ENCODE measurements at regions not wholly inside any gene's neighbourhood (a gene's known extent, or its start where the extent isn't known, plus 50 kb on each side); places are given as distances from the start of the nearest gene placed in this dataset.
"Not testable (repeated sequence)": the region's sequence is repeated elsewhere in the genome, so short reads cannot be mapped to it uniquely, and the experiment has no call there.

DNA sequence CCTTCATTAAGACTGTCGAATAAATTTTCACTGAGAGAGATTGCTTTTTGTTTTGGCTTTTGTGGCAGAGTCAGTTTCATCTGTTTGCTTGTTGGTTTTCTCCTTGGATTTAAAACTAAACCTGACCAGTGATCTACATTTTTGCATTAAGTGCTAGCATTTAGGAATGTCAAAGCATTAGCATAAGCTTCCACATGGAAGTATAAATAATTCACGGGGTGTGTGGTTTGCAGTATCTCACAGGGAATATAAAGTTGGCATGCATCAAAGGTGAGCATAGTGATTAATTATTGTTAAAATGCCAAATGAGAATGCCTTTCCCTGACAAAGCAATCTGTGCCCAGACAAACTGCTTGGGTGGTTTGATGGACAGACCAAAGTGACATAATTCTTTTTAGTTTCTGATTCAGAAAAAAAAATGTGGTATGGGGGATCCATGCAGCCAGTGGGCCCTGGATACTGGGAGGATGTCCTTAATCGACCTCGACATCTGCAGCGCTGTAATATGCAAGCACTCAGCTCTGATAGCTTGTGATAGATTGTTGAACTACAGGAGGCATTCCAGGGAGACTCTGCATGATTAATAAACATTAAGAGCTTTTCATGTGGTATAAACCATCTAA, 339.3 kb upstream of the POM121L12 start:
- FAIRE-seq, result no peak

DNA sequence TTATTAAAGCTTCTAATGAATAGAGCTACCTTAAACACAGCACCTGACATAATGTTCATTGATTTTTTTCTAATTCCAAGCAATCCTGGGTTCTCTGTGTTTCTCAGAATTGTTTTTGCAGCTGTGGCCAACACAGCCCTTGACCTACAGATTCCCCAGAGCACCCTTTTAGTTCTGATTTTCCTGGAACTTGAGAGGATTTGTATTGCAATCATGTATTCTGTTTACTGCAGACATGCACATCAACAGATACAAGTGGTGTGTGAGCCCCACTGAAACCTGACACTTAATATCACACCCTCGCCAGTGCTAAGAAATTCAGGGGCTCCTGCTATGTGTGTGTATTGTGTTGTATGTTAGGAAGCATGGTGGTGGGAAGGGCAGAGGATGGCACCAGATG, 344.2 kb upstream of the POM121L12 start:
- no peak for FAIRE-seq

DNA sequence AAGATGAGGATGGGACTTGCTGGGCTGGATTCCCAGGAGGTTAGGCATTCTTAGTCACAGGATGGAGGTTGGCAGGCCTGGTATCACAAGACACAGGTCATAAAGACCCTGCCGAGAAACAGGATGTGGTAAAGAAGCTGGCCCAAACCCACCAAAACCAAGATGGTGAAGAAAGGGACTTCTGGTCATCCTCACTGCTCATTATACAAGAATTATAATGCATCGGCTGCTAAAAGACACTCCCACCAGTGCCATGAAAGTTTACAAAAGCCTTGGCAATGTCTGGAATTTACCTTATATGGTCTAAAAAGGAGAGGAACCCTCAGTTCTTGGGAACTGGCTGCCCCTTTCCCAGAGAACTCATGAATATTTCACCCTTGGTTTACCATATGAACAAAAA, 345.5 kb upstream of the POM121L12 start:
- FAIRE-seq, result no peak

DNA sequence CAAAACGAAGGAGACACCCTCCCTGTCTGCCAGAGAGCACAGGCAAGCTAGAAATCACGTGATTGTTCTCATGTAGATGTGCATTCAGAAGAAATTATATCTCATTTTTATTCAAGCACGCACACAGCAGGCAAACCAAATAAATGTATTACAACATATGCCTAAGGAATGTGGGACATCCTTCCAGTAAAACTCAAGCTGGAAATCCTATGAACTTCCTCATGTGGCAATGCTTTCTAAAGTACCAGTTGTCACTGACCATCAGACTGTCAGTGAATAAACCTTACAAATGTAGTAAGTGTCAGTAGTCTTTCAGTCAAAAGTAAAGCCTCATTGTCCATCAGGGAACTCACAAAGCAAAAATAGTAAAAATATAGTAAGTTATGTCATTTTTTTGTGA, 350.1 kb upstream of the POM121L12 start:
- no peak for FAIRE-seq

DNA sequence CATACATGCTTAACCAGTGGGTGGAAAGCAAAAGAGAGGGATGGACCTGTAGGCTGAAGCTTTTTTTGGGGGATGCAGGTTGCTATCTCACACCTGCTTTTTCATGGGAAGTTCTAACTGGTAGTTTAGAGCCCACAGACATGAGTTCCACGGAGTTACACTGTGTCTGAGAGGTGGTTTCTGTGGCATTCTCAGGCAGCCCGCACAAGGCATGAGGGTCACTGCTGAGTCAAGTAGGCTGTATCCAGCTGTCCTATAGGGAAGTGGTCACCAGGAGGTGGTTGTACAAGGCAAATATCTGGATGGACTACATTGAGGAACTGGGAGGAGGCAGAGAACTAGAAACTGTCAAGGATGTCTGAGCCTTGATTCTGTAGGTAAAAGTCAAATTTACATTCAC, 351.0 kb upstream of the POM121L12 start:
- no peak for FAIRE-seq

DNA sequence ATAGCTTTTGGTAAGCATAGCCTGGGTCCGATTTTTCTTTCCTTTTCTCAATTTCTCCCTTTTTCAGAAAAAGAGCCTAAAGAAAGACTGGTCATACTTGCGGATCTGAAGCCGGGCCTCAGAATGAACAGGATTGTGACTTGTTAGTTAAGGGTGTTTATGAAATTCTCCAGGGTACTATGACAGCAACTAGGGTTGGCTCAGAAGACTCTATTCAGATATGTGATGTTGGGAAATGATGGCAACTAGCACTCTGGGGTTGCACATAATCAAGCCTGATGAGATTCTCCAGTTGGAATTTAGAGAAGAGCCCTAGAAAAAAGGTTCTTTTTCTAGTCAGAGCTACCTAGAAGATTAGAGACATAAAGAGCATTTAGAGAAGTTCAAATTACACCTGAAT, 352.4 kb upstream of the POM121L12 start:
- FAIRE-seq, result no peak

DNA sequence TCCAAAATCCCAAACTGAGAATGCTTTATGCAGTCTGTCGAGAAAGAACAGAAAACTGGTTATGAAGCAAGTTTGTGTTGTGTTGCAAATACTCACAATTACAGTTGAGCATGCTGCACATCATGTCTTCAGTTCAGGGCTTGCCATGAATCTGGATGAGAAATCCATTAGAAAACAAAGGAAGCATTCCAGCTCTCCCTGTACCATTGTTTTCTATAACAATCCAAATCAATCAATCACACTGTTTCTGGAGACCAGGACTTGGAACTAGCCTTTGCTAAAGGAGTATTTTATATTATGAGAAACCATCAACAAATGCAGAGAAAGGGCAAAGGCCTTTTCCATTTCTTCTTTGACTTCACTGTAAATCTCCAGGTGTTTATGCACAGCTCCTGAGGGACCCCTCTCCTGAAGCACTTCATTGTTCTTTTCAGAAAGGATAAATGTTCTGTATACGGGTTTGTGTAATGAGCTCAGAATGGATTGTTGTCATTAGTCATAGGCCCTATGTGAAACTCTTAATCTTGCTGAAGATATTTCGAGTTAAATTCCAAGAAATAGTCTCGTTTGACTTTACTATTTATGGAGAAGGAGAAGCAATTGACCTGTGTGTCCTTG, 364.7 kb upstream of the POM121L12 start:
- no peak for FAIRE-seq

DNA sequence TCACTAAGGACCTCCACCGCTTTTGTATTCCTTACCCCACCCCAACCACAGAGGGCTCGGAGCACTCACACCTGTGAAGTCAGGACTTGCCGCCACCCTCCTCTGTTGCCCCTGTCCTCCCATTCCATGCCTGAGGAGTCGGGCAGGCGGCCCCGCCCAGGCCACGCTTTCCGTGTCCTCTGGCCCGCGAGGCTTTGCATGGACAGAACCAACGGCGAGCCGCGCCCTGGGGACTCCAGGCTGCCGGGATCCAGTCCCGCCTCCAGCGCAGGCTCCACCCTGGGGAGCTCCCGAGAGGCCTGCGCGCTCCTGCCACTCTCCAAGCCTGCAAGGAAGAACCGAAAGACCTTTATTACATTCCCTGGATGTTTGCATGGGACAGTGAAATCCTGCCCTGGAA, 366.4 kb upstream of the POM121L12 start:
- no peak for FAIRE-seq

DNA sequence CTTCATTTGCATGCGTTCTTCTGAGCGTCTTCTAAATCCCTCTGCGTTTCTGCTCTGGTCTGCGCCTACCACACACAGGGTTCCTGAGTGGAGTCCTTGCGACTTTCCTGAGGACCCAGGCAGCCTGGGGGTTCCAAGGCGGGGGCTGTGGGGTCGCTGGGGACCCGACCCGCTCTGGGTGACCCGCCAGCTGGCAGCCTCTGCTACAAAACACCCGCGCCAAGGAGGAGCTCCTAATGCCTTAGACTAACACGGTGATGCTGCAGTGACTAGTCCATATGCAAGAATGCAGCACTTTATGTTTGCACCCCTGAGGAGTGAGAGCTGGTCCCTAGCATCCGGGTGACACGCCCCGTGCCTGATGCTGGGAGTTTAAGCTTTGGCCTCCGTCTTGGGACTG, 367.0 kb upstream of the POM121L12 start:
- no peak for FAIRE-seq

DNA sequence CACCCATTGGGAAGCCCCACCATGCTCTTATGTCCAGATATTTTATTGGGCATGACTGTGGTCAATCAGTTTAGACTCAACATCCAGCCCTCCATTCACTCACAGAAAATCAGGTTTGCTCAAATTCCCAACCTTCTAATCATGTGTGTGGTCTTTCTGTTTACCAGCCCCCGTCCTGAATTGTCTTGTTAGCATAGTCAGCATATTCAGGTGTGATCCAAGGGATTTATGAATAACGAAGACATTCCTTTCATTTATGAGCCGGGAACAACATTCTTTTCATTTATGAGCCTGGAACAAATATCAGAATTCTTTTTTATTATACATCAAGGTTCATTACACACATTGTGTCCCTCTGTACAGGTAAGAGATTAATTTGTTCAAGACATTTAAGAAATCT, 376.3 kb upstream of the POM121L12 start:
- FAIRE-seq, result no peak

DNA sequence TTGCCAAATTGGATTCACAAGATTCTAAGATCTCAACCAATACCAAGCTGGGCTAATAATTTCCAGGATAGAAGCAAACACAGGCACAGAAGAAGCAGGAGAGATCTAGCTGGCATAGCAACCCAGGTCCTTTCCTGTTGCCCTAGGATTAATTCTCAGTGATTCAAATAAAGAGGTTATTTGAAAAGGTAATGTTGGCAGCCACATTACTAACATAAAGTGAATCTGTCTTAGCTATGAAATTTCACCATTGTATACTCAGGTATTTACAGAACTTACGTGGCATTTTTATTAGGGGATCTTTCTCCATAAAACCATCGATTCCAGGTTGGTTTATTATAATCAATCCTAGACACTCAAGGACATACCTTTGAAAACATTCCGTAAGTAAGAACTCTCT, 379.3 kb upstream of the POM121L12 start:
- FAIRE-seq, result no peak

DNA sequence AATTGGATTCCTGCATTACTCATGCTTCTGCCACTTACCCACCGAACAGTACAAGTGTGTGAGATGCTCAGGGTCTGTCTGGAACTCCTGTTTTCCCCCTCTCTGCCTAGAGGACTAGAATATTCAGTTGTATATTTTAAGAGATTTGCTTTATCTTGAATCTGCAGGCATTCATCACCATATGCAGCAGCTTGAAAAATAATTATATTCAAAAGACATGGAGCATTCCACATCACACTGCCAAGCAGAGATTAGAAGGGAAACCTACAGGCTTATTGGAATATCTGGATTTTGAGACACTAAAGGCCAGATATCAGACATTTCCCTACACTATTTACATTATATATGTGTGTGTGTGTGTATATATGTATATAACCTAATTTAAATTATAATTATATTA, 382.8 kb upstream of the POM121L12 start:
- FAIRE-seq, result no peak

DNA sequence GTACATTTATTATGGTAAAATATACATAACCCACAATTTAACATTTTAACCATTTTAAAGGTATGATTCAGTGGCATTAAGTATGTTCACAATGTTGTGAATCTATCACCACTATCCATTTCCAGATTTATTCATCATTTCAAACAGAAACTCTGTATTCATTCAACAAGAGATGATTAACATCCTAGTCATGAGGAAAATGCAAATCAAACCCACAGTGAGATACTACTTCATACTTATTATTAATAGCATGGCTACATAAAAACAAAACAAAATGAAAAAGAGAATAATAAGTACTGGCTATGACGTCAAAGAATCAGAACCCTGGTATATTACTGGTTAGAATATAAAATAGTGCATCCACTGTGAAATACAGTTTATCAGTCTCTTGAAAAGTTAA, 386.6 kb upstream of the POM121L12 start:
- no peak for FAIRE-seq

DNA sequence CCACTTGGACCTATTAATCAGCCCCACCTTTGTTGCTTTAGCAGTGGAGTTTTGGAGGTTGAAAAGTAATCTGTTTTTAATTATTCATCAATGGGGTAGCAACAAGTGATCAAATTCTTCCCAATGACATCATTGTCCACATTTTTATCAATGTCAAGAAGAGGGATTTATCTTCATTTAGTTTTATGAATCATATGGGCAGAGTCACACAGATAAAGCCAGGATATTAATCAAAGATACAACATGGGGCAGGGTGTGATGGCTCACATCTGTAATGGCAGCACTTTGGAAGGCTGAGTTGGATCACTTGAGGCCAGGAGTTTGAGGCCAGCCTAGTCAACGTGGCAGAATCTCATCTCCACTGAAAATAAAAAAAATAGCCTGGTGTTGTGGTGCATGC, 388.4 kb upstream of the POM121L12 start:
- no peak for FAIRE-seq

DNA sequence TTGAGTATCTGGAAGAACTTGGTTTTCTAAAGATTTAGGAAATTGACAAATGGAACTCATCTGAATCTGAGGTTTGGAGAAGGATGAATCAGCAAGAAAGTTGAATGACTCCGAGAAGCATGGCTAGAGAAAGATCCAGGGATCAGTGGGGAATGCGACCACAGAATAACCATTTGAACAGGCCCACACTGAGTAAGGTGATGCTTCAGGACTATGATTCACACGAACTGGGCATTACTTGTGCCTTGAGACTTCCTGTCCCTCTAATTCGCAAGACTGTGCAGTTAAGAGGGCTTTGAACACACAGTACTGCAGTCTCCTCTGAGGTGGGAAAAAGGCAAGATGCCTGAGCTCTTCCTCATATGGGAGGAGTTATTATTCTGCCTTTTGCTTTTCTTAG, 395.5 kb upstream of the POM121L12 start:
- FAIRE-seq, result no peak

DNA sequence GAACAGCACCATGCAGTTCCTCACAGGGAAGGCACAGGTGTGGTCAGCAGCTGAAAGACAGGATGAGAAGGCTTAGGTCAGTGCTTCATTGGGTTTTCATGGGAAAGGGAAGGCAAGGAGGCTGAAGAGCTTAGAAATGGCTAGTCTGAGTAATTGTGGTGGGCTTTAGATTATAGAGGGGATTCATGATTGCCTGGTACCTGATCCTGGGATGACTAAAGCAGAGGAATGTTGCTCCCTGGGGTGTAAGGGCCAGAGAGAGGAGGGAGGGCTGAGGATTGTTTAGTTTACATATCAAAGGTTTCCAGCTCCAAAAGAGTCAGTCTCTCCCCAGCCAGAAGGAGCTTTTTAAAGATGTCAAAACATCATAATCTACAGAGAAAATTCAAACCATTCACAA, 396.3 kb upstream of the POM121L12 start:
- FAIRE-seq, result no peak

DNA sequence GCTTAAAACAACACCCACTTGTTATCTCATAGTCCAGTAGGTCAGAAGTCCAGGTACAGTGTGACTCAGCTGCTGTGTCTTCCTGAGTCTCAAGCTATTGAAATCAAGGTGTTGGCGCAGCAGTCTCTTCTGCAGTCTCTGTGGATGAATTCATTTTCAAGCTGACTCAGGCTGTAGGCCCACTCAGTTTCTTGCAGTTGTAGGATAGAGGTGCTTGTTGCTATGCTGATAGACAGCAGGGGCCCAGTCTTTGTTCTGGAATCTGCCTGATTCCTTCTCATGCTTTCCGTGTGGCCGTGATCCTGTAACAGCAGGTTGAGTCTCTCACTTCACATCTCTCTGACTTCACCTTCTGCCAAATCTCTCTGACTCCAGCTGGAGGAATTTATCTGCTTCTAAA, 400.4 kb upstream of the POM121L12 start:
- no peak for FAIRE-seq

DNA sequence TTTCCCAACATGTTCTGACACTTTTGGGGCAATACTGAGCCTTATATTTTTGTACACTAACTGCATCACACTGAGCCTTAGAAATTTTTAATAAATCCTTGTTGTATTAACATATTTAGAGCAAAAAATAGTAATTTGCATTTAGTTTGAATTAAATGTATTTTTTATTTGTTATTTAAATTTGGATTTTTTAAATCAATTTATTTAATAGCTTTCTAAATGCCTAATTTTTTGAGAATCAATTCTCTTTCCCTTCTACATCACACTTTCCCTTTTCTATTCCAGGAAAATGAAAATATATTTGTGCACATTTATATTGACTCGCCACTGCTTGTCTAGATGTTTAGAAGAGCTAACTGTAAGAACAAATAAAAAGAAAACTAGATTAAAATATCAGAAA, 414.6 kb upstream of the POM121L12 start:
- peak; percentile 11 for FAIRE-seq

DNA sequence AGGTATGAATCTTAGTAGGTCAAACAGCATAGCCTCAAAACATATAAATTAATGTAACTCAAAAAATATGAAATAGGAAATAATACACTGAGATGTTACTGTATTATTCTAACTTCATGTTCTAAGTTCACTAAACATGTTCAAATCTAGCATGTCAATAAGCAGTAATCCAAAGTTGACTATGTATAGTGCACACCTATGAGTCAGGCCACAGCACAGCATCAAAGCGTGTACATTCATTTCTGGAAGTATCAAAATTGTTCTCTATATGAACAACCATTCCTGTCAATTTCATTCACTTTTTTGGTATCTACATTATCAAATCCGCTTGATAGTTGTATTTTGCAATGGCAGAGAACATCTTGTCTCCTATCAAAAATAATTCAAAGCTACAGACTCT, 418.9 kb upstream of the POM121L12 start:
- FAIRE-seq, result no peak

DNA sequence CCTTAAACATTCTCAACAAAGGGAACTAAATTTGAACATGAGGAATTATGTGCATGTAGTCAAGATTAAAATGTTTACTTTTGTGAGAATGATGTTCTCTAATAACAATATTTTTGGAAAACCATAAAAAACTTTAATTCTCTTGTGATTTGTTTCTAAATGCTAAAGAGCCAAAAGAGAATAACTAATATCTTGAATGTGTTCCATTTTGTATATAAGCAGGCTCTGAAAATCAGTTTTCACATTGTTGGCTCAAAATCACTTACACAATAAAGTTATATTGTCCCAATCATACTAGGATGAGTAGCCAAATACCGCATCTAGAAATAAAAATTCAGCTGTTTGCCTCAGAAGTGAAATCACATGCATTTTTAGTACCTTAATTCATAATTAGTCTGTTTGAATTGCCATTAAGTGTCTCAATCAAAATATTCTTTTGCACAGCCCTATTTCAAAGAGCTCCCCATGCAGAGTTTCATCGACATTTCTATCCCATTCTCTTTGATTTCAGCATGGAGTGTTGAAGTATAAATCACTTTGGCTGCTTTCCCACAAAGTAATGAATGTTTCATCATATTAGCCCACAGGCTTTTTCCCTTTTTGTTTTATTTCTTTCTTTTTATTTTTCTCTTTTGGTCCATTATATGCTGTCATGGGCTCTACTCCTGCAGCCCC, 420.3 kb upstream of the POM121L12 start:
- no peak for FAIRE-seq

DNA sequence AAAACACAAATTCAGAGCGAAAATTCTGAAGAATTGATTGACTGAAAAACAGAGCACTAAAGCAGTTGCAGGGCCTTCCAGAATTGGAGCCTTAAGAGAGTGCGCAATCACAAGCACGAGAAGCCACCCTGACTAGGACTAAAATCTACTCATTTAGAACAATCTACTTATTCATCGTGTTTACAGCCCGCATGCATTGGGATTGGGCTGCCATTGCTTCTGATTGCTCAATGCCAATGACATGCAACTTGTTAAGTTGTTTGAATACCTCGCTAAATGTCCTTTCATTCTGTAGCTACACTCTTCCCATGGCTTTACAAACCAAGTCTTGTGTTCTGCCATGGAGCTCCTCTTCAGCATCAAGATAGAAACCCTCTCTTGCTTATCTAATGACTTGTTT, 425.9 kb upstream of the POM121L12 start:
- FAIRE-seq, result no peak

DNA sequence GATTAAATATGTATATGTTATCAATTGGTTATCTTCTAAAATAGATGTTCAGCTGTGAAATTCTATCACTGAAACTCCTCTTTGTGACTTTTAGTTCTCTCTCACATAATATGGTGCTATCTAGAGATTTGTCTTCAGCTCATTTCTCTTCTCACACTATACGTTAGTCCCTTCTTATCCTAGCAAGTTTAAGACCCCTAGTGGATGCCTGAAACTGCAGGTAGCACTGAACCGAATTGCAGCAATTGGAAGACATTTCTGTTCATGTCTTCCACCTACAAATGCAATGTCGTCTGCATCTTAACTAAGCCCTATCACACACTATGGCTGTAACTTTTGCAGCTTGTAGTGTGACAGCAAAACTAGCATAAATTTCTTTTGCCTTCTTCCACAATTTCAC, 442.7 kb upstream of the POM121L12 start:
- FAIRE-seq, result no peak

DNA sequence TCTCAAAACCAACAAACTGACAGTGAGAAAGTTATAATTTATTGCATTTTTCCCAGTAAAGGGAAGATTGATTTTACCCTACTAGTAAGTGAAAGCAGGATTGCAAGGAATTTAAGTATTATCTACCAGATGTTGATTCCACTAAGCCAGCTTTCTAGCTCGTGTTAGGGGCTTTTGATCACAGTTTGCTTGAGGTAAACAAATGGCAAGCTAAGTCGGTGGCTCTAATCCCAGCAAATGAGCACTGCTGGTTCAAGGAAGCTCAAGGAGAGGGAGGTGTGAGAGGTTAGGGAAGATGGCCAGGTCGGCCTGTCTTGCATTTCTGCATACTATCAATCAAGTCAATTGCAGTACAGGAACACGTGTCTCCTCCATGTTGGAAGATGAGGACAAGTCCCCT, 448.7 kb upstream of the POM121L12 start:
- FAIRE-seq, result no peak

DNA sequence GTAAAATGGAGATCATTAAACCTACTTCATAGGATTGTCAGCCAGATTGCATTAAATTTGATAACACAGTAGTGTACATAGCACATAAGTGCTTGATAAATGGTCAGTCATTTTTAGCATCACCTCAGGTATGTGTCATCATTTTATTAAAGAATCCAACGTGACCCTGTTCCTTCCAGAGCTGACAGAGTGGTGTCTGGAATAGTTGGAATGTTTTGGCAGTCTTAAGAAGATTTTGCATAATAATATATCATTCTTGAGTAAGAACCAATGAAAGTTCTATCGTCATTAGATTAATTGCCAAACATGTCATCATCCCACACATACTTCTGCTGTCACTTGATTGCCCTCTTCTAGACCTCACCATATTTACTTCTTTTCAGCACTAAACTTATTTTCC, 451.4 kb upstream of the POM121L12 start:
- FAIRE-seq, result no peak

DNA sequence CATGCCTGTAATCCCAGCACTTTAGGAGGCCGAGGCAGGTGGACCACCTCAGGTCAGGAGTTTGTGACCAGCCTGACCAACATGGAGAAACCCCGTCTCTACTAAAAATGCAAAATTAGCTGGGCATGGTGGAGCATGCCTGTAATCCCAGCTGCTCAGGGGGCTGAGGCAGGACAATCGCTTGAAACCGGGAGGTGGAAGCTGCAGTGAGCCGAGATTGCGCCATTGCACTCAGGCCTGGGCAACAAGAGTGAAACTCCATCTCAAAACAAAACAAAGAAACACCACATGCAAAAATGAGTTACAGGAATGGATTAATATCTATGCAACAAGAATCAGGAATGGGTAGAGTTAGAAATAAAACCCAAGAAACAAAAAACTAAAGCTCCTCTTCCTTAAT, 462.3 kb upstream of the POM121L12 start:
- not testable (repeated sequence) for FAIRE-seq

Data from A204.1 (cell line).